ENCODE measurements at regions not wholly inside any gene's neighbourhood (a gene's known extent, or its start where the extent isn't known, plus 50 kb on each side); places are given as distances from the start of the nearest gene placed in this dataset.

GRCh38 chr5:14983666-14984441 lies 112.3 kb upstream of the ANKH start:
- DNase-seq (ENCODE audit: low read depth) = no peak

GRCh38 chr5:14980698-14981097 lies 109.1 kb upstream of the ANKH start:
- no peak for DNase-seq (ENCODE audit: low read depth)

- no peak for DNase-seq (ENCODE audit: low read depth)
These were observed 105.6 kb upstream of the ANKH start for GRCh38 chr5:14977058-14977685.

- DNase-seq (ENCODE audit: low read depth) = no peak
These were observed 104.9 kb upstream of the ANKH start for GRCh38 chr5:14976486-14976885.

GRCh38 chr5:14971873-14972272 lies 100.3 kb upstream of the ANKH start:
- DNase-seq (ENCODE audit: low read depth) = no peak

GRCh38 chr5:14968796-14969195 lies 97.2 kb upstream of the ANKH start:
- no peak for DNase-seq (ENCODE audit: low read depth)

GRCh38 chr5:14967166-14967565 lies 95.6 kb upstream of the ANKH start:
- no peak for DNase-seq (ENCODE audit: low read depth)

GRCh38 chr5:14965815-14966214 lies 94.2 kb upstream of the ANKH start:
- no peak for DNase-seq (ENCODE audit: low read depth)

- no peak for DNase-seq (ENCODE audit: low read depth)
These were observed 91.0 kb upstream of the ANKH start for GRCh38 chr5:14962604-14963003.

GRCh38 chr5:14960120-14960462 lies 88.5 kb upstream of the ANKH start:
- no peak for DNase-seq (ENCODE audit: low read depth)

GRCh38 chr5:14959399-14960119 lies 88.0 kb upstream of the ANKH start:
- no peak for DNase-seq (ENCODE audit: low read depth)

- DNase-seq (ENCODE audit: low read depth) = no peak
These were observed 86.6 kb upstream of the ANKH start for GRCh38 chr5:14958188-14958587.

- DNase-seq (ENCODE audit: low read depth) = no peak
These were observed 85.0 kb upstream of the ANKH start for GRCh38 chr5:14956423-14957046.

GRCh38 chr5:14954616-14955343 lies 83.2 kb upstream of the ANKH start:
- DNase-seq (ENCODE audit: low read depth) = no peak

- DNase-seq (ENCODE audit: low read depth) = no peak
These were observed 82.6 kb upstream of the ANKH start for GRCh38 chr5:14954216-14954615.

- no peak for DNase-seq (ENCODE audit: low read depth)
These were observed 81.6 kb upstream of the ANKH start for GRCh38 chr5:14953075-14953607.

- DNase-seq (ENCODE audit: low read depth) = no peak
These were observed 76.8 kb upstream of the ANKH start for GRCh38 chr5:14948383-14948782.

GRCh38 chr5:14946815-14947620 lies 75.4 kb upstream of the ANKH start:
- DNase-seq (ENCODE audit: low read depth) = no peak

- no peak for DNase-seq (ENCODE audit: low read depth)
These were observed 73.9 kb upstream of the ANKH start for GRCh38 chr5:14945450-14945849.

- DNase-seq (ENCODE audit: low read depth) = no peak
These were observed 73.4 kb upstream of the ANKH start for GRCh38 chr5:14944996-14945395.

GRCh38 chr5:14944350-14944739 lies 72.8 kb upstream of the ANKH start:
- DNase-seq (ENCODE audit: low read depth) = no peak

Data from GM04503 (cell line).